HAP-1 (cell line): ENCODE measurements at regions not wholly inside any gene's neighbourhood (a gene's known extent, or its start where the extent isn't known, plus 50 kb on each side); places are given as distances from the start of the nearest gene placed in this dataset.
"Not testable (repeated sequence)": the region's sequence is repeated elsewhere in the genome, so short reads cannot be mapped to it uniquely, and the experiment has no call there.

Experiments
- DNase-seq, 2 experiments: peaks; one replicate each; pipeline ENCODE4 v3.0.0-alpha.2; 2016 to 2020; ENCODE audit warnings: low spot score in 2 of 2
- H3K27me3 ChIP-seq: fragments of 250-450 bp; sonication (Bioruptor Pico); 2 replicates; pipeline ENCODE4 v1.5.1; 2020; ENCODE audit warnings: low read depth, mild to moderate bottlenecking, moderate library complexity
- H3K36me3 ChIP-seq: fragments of 250-450 bp; sonication (Bioruptor Pico); replicated peaks from 2 replicates; pipeline ENCODE4 v1.5.1; 2020; ENCODE audit warnings: mild to moderate bottlenecking
- H3K4me1 ChIP-seq: fragments of 250-450 bp; sonication (Bioruptor Pico); 2 replicates; pipeline ENCODE4 v1.5.1; 2020; ENCODE audit warnings: mild to moderate bottlenecking
- H3K4me3 ChIP-seq: fragments of 250-450 bp; sonication (Bioruptor Pico); 2 replicates; pipeline ENCODE4 v1.5.1; 2020; ENCODE audit warnings: mild to moderate bottlenecking, moderate library complexity
- H3K9me3 ChIP-seq: fragments of 250-450 bp; sonication (Bioruptor Pico); 2 replicates; pipeline ENCODE4 v1.5.1; 2020; ENCODE audit warnings: mild to moderate bottlenecking, moderate library complexity
- in situ Hi-C: fragments of 300-500 bp; cut with MboI; formaldehyde crosslinking; loops from 3 replicates; pipeline ENCODE4 v1.14.3; 2020; ENCODE audit warnings: low sequenced_read_pairs, inconsistent platforms, mixed read lengths

- Histone ChIP-seq H3K4me1 (no peaks in the 10 kb centered on the region), H3K36me3 (no peaks in the 10 kb centered on the region), H3K27me3 (no peaks in the 10 kb centered on the region), H3K4me3 (no peak overlapping the region), H3K9me3 (no peaks in the 10 kb centered on the region)
- no peak for DNase-seq
- in situ Hi-C loops = no loop called here
These were observed 86.5 kb upstream of the RREB1 start for GRCh38 chr6:7021301-7021700.

- no peaks in the 10 kb centered on the region for H3K4me1 ChIP-seq
- no peak for DNase-seq
- H3K36me3 ChIP-seq = no peaks in the 10 kb centered on the region
- H3K27me3 ChIP-seq = no peaks in the 10 kb centered on the region
- no peak overlapping the region for H3K4me3 ChIP-seq
- in situ Hi-C loops = no loop called here
- H3K9me3 ChIP-seq = no peaks in the 10 kb centered on the region
These were observed 81.9 kb upstream of the RREB1 start for GRCh38 chr6:7025861-7026260.

GRCh38 chr6:7028963-7029362, 78.8 kb upstream of the RREB1 start:
- H3K36me3 ChIP-seq, DNase-seq, H3K9me3 ChIP-seq, in situ Hi-C loops, H3K27me3 ChIP-seq, H3K4me1 ChIP-seq, H3K4me3 ChIP-seq: not testable (repeated sequence)

GRCh38 chr6:7030968-7031367, 76.8 kb upstream of the RREB1 start:
- in situ Hi-C loops, H3K36me3 ChIP-seq, DNase-seq, H3K27me3 ChIP-seq, H3K4me1 ChIP-seq, H3K4me3 ChIP-seq, H3K9me3 ChIP-seq: not testable (repeated sequence)

- Histone ChIP-seq H3K27me3 (no peaks in the 10 kb centered on the region), H3K4me1 (peaks cover 3% of the 10 kb centered on the region; the same call in 1 of the 2 replicates), H3K36me3 (no peaks in the 10 kb centered on the region), H3K4me3 (no peak overlapping the region), H3K9me3 (no peaks in the 10 kb centered on the region)
- in situ Hi-C loops = no loop called here
- DNase-seq = no peak
These were observed 74.6 kb upstream of the RREB1 start for GRCh38 chr6:7033202-7033601.

- Histone ChIP-seq H3K27me3 (no peaks in the 10 kb centered on the region), H3K4me3 (no peak overlapping the region), H3K4me1 (peaks cover 3% of the 10 kb centered on the region; the same call in 1 of the 2 replicates), H3K9me3 (no peaks in the 10 kb centered on the region), H3K36me3 (no peaks in the 10 kb centered on the region)
- no peak for DNase-seq
- in situ Hi-C loops = no loop called here
These were observed 73.7 kb upstream of the RREB1 start for GRCh38 chr6:7034055-7034454.

GRCh38 chr6:7035837-7036249, 71.9 kb upstream of the RREB1 start:
- no peak overlapping the region for H3K4me3 ChIP-seq
- no peaks in the 10 kb centered on the region for H3K36me3 ChIP-seq
- H3K4me1 ChIP-seq = peaks cover 3% of the 10 kb centered on the region; the same call in 1 of the 2 replicates
- in situ Hi-C loops = no loop called here
- H3K27me3 ChIP-seq = no peaks in the 10 kb centered on the region
- DNase-seq = no peak
- H3K9me3 ChIP-seq = no peaks in the 10 kb centered on the region

- Histone ChIP-seq H3K27me3 (no peaks in the 10 kb centered on the region), H3K9me3 (no peaks in the 10 kb centered on the region), H3K36me3 (no peaks in the 10 kb centered on the region), H3K4me1 (peaks cover 6% of the 10 kb centered on the region; the same call in 1 of the 2 replicates), H3K4me3 (no peak overlapping the region)
- in situ Hi-C loops = no loop called here
- DNase-seq = no peak
These were observed 66.2 kb upstream of the RREB1 start for GRCh38 chr6:7041511-7042026.

- H3K9me3 ChIP-seq = no peaks in the 10 kb centered on the region
- no peak overlapping the region for H3K4me3 ChIP-seq
- in situ Hi-C loops = no loop called here
- no peaks in the 10 kb centered on the region for H3K36me3 ChIP-seq
- no peaks in the 10 kb centered on the region for H3K27me3 ChIP-seq
- no peak for DNase-seq
- H3K4me1 ChIP-seq = peaks cover 7% of the 10 kb centered on the region; the same call in 1 of the 2 replicates
These were observed 65.6 kb upstream of the RREB1 start for GRCh38 chr6:7042056-7042653.

GRCh38 chr6:7042654-7043545, 64.9 kb upstream of the RREB1 start:
- Histone ChIP-seq H3K4me1 (peaks cover 8% of the 10 kb centered on the region; the same call in 1 of the 2 replicates), H3K27me3 (no peaks in the 10 kb centered on the region), H3K4me3 (no peak overlapping the region), H3K9me3 (no peaks in the 10 kb centered on the region), H3K36me3 (no peaks in the 10 kb centered on the region)
- DNase-seq = no peak
- in situ Hi-C loops = no loop called here

GRCh38 chr6:7045331-7045730, 62.4 kb upstream of the RREB1 start:
- Histone ChIP-seq H3K36me3 (no peaks in the 10 kb centered on the region), H3K27me3 (no peaks in the 10 kb centered on the region), H3K4me1 (peaks cover 10% of the 10 kb centered on the region), H3K4me3 (no peak overlapping the region), H3K9me3 (no peaks in the 10 kb centered on the region)
- in situ Hi-C loops = no loop called here
- no peak for DNase-seq

- in situ Hi-C loops = no loop called here
These were observed 62.0 kb upstream of the RREB1 start for GRCh38 chr6:7045746-7046145.

GRCh38 chr6:7047128-7047527, 60.6 kb upstream of the RREB1 start:
- Histone ChIP-seq H3K36me3 (no peaks in the 10 kb centered on the region), H3K4me3 (no peak overlapping the region), H3K9me3 (no peaks in the 10 kb centered on the region), H3K4me1 (peaks cover 13% of the 10 kb centered on the region), H3K27me3 (no peaks in the 10 kb centered on the region)
- in situ Hi-C loops = no loop called here
- no peak for DNase-seq

More at GRCh38 chr6:7045746-7046145, 62.0 kb upstream of the RREB1 start:
- H3K4me1 ChIP-seq = peaks cover 10% of the 10 kb centered on the region
- no peaks in the 10 kb centered on the region for H3K36me3 ChIP-seq
- no peaks in the 10 kb centered on the region for H3K9me3 ChIP-seq
- H3K27me3 ChIP-seq = no peaks in the 10 kb centered on the region
- H3K4me3 ChIP-seq = no peak overlapping the region
- no peak for DNase-seq

- in situ Hi-C loops = no loop called here
These were observed 59.8 kb upstream of the RREB1 start for GRCh38 chr6:7047966-7048365.

More at GRCh38 chr6:7047966-7048365, 59.8 kb upstream of the RREB1 start:
- Histone ChIP-seq H3K36me3 (no peaks in the 10 kb centered on the region), H3K4me3 (no peak overlapping the region), H3K4me1 (peaks cover 12% of the 10 kb centered on the region), H3K27me3 (no peaks in the 10 kb centered on the region), H3K9me3 (no peaks in the 10 kb centered on the region)
- no peak for DNase-seq
